Uterus (tissue), 3 donors: ENCODE measurements at regions not wholly inside any gene's neighbourhood (a gene's known extent, or its start where the extent isn't known, plus 50 kb on each side); places are given as distances from the start of the nearest gene placed in this dataset.
"Not testable (repeated sequence)": the region's sequence is repeated elsewhere in the genome, so short reads cannot be mapped to it uniquely, and the experiment has no call there.

Experiments used
- DNase-seq, 2 donors: peaks; one replicate each; pipeline ENCODE4 v3.0.0-alpha.2; 2019 to 2020
- H3K27ac ChIP-seq, 2 donors: fragments of 200-600 bp; sonication (generic); 1 replicate in 1 of 2; 2 replicates in 1 of 2; pipeline ENCODE4 v1.5.1; 2016 to 2018
- H3K27me3 ChIP-seq, 2 donors: fragments of 200-600 bp; sonication (generic); one replicate each; pipeline ENCODE4 v1.5.1; 2018 to 2019; ENCODE audit warnings: control low read depth in 1 of 2
- H3K36me3 ChIP-seq, 2 donors: fragments of 200-600 bp; sonication (generic); one replicate each; pipeline ENCODE4 v1.5.1; 2019; ENCODE audit warnings: control low read depth in 1 of 2
- H3K4me1 ChIP-seq, 2 donors: fragments of 200-600 bp; sonication (generic); one replicate each; pipeline ENCODE4 v1.5.1; 2018 to 2019; ENCODE audit warnings: control low read depth in 1 of 2
- H3K4me3 ChIP-seq, 2 donors: fragments of 200-600 bp; sonication (generic); 1 replicate in 1 of 2; 2 replicates in 1 of 2; pipeline ENCODE4 v1.5.1; 2018 to 2019; ENCODE audit warnings: mild to moderate bottlenecking in 1 of 2
- H3K9me3 ChIP-seq, 2 donors: fragments of 200-600 bp; sonication (generic); one replicate each; pipeline ENCODE4 v1.5.1; 2019; ENCODE audit warnings: control low read depth in 1 of 2
- intact Hi-C: fragments of 100-400 bp; cut with DNase I; formaldehyde crosslinking; loops from one replicate; pipeline ENCODE4 v1.15.1; 2023; ENCODE audit warnings: low total_unique reads
- donor health status: DM: yes; HTN: yes; CAD: no.

- H3K4me1 ChIP-seq, H3K27ac ChIP-seq, intact Hi-C loops, H3K27me3 ChIP-seq, H3K9me3 ChIP-seq, DNase-seq, H3K4me3 ChIP-seq, H3K36me3 ChIP-seq: not testable (repeated sequence)
Measured at GRCh38 chr9:65566018-65566417, 109.7 kb upstream of the ZNG1E start.

GRCh38 chr9:65519018-65519417 lies 156.7 kb upstream of the ZNG1E start:
- not testable (repeated sequence) for H3K27ac ChIP-seq

GRCh38 chr9:65514465-65514864 lies 161.3 kb upstream of the ZNG1E start:
- H3K4me1 ChIP-seq, intact Hi-C loops, H3K4me3 ChIP-seq, DNase-seq, H3K27me3 ChIP-seq, H3K27ac ChIP-seq, H3K9me3 ChIP-seq, H3K36me3 ChIP-seq: not testable (repeated sequence)

More at GRCh38 chr9:65519018-65519417, 156.7 kb upstream of the ZNG1E start:
- H3K4me1 ChIP-seq, intact Hi-C loops, DNase-seq, H3K27me3 ChIP-seq, H3K4me3 ChIP-seq, H3K9me3 ChIP-seq, H3K36me3 ChIP-seq: not testable (repeated sequence)

- H3K9me3 ChIP-seq, DNase-seq, H3K4me1 ChIP-seq, H3K36me3 ChIP-seq, H3K4me3 ChIP-seq, H3K27me3 ChIP-seq, intact Hi-C loops, H3K27ac ChIP-seq: not testable (repeated sequence)
Measured at GRCh38 chr9:65507897-65508296, 167.8 kb upstream of the ZNG1E start.

GRCh38 chr9:65504686-65505085 lies 171.0 kb upstream of the ZNG1E start:
- H3K9me3 ChIP-seq, H3K27ac ChIP-seq, H3K36me3 ChIP-seq, H3K4me1 ChIP-seq, H3K4me3 ChIP-seq, H3K27me3 ChIP-seq, intact Hi-C loops, DNase-seq: not testable (repeated sequence)

- H3K4me1 ChIP-seq, H3K27me3 ChIP-seq, H3K36me3 ChIP-seq, H3K27ac ChIP-seq, intact Hi-C loops, DNase-seq, H3K9me3 ChIP-seq, H3K4me3 ChIP-seq: not testable (repeated sequence)
Measured at GRCh38 chr9:65503696-65504095, 172.0 kb upstream of the ZNG1E start.

GRCh38 chr9:65482890-65483289 lies 192.8 kb upstream of the ZNG1E start:
- H3K27ac ChIP-seq, H3K9me3 ChIP-seq, H3K4me3 ChIP-seq, H3K27me3 ChIP-seq, intact Hi-C loops, DNase-seq, H3K36me3 ChIP-seq, H3K4me1 ChIP-seq: not testable (repeated sequence)

DNA sequence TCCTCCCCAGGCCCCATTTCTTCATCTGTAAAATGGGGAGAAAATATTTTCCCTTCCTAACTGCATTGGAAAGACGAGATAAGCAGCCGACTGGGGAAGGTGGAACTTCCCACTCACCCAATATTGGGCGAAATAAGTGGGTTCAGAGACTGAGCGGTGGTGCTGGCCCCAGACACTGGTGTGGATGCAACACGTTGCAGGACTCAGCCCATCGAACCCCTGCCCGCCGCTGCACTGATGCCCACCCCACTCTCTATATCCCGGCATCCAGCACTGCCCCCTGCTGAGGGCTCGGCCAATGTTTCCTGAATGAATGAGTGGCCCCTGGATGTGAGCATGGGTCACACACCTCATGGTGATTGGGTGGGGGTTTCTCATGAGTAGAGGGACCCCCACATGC lies 194.4 kb upstream of the ZNG1E start:
- intact Hi-C loops, H3K4me1 ChIP-seq: not testable (repeated sequence)

DNA sequence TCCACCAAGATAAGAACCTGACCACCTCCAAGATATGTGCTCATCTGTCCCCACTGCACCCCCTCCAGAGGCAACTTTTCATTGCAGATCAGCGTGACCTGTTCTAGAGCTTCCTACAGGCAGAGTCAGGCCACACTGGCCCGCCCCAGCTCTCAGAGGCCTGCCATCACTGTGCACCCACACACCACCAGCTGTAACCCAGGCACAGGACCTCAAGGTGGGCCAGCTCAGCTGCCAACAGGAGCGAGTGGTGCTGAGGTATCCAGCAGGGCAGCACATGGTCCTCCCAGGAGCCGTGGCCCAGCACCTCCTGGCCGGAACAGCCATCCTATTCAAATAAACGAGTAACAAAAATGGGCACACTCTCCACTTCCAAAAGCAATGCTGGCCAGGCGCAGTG lies 189.9 kb upstream of the FOXD4L5 start:
- H3K27ac ChIP-seq, H3K4me1 ChIP-seq, DNase-seq, H3K4me3 ChIP-seq, H3K27me3 ChIP-seq, H3K9me3 ChIP-seq, intact Hi-C loops, H3K36me3 ChIP-seq: not testable (repeated sequence)

More for the DNA sequence above, 194.4 kb upstream of the ZNG1E start:
- DNase-seq, H3K36me3 ChIP-seq, H3K27ac ChIP-seq, H3K4me3 ChIP-seq, H3K27me3 ChIP-seq, H3K9me3 ChIP-seq: not testable (repeated sequence)

DNA sequence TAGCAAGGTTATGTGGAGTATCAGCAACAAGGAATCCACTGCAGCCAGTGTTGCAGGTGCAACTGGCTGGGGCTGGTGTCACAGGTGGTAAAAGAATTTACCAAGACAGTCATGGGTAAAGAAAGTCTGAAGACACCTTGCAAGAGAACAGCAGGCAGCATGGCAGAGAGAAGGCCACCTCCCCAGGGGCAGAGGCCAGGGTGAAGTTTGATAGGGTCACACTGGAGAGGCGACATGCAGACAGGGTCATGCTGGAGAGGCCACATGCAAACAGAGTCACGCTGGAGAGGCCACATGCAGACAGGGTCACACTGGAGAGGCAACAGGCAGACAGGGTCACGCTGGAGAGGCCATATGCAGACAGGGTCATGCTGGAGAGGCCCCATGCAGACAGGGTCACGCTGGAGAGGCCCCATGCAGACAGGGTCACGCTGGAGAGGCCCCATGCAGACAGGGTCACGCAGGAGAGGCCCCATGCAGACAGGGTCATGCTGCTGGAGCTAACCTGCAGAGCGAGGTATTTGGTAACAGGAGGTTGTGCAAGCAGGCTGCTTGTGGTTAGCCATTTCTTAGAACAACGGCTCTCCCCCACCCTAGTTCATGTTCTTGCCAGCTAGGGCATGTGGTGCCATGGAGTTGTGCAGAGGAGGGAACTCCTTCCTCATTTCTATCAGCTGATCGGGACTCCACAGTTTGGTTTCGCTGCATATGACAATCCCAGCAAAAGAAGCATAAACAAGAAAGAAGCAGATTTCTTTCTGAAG lies 188.2 kb upstream of the FOXD4L5 start:
- H3K4me3 ChIP-seq, DNase-seq, H3K36me3 ChIP-seq, H3K4me1 ChIP-seq, H3K27me3 ChIP-seq, H3K9me3 ChIP-seq, H3K27ac ChIP-seq, intact Hi-C loops: not testable (repeated sequence)

DNA sequence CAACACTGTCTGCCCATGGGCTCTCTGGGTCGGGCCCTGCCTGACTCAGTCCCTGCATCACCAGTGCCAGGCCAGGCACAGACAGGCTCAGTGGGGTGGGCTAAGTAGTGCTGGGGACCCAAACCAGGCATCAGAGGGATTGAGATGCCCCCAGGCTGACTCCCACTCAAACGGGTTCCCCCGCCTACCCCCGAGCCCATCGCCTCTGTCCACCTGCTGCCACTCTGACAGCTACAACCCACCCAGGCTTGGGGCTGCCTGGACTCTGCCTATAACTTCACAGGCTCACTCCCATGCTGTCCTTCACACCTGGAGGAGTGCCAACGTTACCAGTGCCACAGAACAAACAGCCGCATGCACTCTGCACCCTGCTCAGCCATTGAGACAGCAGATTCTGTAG lies 186.1 kb upstream of the FOXD4L5 start:
- H3K4me3 ChIP-seq, H3K27me3 ChIP-seq, DNase-seq, H3K4me1 ChIP-seq, H3K27ac ChIP-seq, H3K9me3 ChIP-seq, intact Hi-C loops, H3K36me3 ChIP-seq: not testable (repeated sequence)

- H3K4me1 ChIP-seq, H3K4me3 ChIP-seq, intact Hi-C loops, H3K9me3 ChIP-seq, DNase-seq, H3K36me3 ChIP-seq, H3K27ac ChIP-seq, H3K27me3 ChIP-seq: not testable (repeated sequence)
Measured at GRCh38 chr9:65466911-65467734, 182.1 kb upstream of the FOXD4L5 start.

DNA sequence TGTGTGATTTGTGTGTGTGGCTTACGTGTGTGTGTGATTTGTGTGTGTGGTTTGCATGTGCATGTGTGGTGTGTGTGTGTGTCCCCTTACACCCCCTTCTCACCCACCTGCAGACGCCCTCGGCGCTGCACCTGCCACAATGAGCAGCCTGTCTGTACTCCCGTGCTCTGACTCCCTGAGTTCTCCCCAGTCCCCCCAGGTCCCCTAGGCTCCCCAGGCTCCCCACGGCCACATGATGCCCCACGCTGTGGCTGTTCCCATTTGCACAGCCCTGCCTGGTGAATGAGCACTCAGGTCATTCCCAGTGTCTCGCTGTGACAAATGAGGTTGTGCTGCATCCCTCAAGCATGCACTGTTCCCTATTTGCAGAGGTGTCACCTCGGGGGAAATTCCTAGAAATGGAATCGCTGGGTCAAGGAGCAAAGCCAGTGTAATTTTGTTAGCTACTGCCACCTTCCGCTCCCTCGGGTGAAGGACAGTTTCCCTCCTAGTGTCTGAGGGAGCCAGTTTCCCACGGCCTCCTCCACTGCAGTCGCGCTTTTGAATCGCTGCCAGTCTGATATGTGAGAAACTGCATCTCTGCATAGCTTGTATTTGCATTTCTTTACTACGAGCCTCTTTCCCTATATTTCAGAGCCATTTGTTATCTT lies 180.4 kb upstream of the FOXD4L5 start:
- intact Hi-C loops, H3K4me1 ChIP-seq, H3K4me3 ChIP-seq, H3K27ac ChIP-seq, H3K9me3 ChIP-seq, H3K27me3 ChIP-seq, DNase-seq, H3K36me3 ChIP-seq: not testable (repeated sequence)
